HEK293 (cell line): ENCODE measurements at regions not wholly inside any gene's neighbourhood (a gene's known extent, or its start where the extent isn't known, plus 50 kb on each side); places are given as distances from the start of the nearest gene placed in this dataset.

Source experiments
- CTCF ChIA-PET: fragments of 350-600 bp; formaldehyde crosslinking; extraction: SDS; loops from one replicate; lab custom pipeline; 2021; ENCODE audit warnings: antibody characterized with exemption; lab: Yijun Ruan, JAX
- POLR2A ChIA-PET: fragments of 300-600 bp; formaldehyde crosslinking; extraction: SDS; loops from one replicate; lab custom pipeline; 2020; ENCODE audit warnings: antibody characterized with exemption, inconsistent platforms; lab: Yijun Ruan, JAX
- H3K27ac ChIP-seq: fragments of 200-500 bp; sonication (Bioruptor generic); 2 replicates; pipeline ENCODE4 v1.5.1; 2014; ENCODE audit warnings: low read depth, low read length, control low read depth, inconsistent platforms; ENCODE audit errors: extremely low read depth
- H3K36me3 ChIP-seq, 2 experiments: fragments of 200-500 bp in 1 of 2; sonication (Bioruptor generic) in 1 of 2; 1 replicate in 1 of 2; 2 replicates in 1 of 2; pipeline ENCODE4 v1.5.1; 2014 to 2017; ENCODE audit warnings: inconsistent platforms in 2 of 2, low read length in 2 of 2; ENCODE audit not compliant: control insufficient read depth in 2 of 2, insufficient read depth in 1 of 2
- H3K4me1 ChIP-seq: fragments of 200-500 bp; sonication (Bioruptor generic); 2 replicates; pipeline ENCODE4 v1.5.1; 2014; ENCODE audit warnings: mild to moderate bottlenecking, low read length, inconsistent platforms; ENCODE audit not compliant: control insufficient read depth, insufficient read depth
- H3K4me3 ChIP-seq: 2 replicates; pipeline ENCODE4 v1.5.1; 2011; ENCODE audit warnings: low read depth, mild to moderate bottlenecking, control low read depth, low read length, moderate library complexity
- H3K9me3 ChIP-seq: fragments of 200-500 bp; sonication (Bioruptor generic); 2 replicates; pipeline ENCODE4 v1.5.1; 2014; ENCODE audit warnings: low read depth, low read length, inconsistent platforms; ENCODE audit not compliant: control insufficient read depth, insufficient read depth
- INSM2 ChIP-seq: fragments of 450-650 bp; formaldehyde crosslinking; IDR thresholded peaks from 2 replicates; pipeline ENCODE4 v1.5.1; 2016; ENCODE audit warnings: missing biosample characterization, missing genetic modification characterization
- KLF7 ChIP-seq: fragments of 450-650 bp; formaldehyde crosslinking; IDR thresholded peaks from 2 replicates; pipeline ENCODE4 v1.5.1; 2016; ENCODE audit warnings: missing biosample characterization, missing genetic modification characterization, borderline replicate concordance
- MYNN ChIP-seq: fragments of 450-650 bp; formaldehyde crosslinking; IDR thresholded peaks from 2 replicates; pipeline ENCODE4 v1.5.1; 2016; ENCODE audit warnings: missing biosample characterization, missing genetic modification characterization, borderline replicate concordance
- RBAK ChIP-seq: fragments of 450-650 bp; formaldehyde crosslinking; IDR thresholded peaks from 2 replicates; pipeline ENCODE4 v1.5.1; 2016; ENCODE audit warnings: missing biosample characterization, missing genetic modification characterization
- TCF7L2 ChIP-seq: IDR thresholded peaks from 2 replicates; pipeline ENCODE4 v1.6.1; 2011; ENCODE audit warnings: low read depth, mild to moderate bottlenecking, inconsistent platforms, low read length, moderate library complexity, borderline replicate concordance
- ZBTB49 ChIP-seq: fragments of 450-650 bp; formaldehyde crosslinking; IDR thresholded peaks from 2 replicates; pipeline ENCODE4 v1.5.1; 2016; ENCODE audit warnings: missing biosample characterization, missing genetic modification characterization, low read depth
- ZFP41 ChIP-seq: fragments of 450-650 bp; formaldehyde crosslinking; IDR thresholded peaks from 2 replicates; pipeline ENCODE4 v1.5.1; 2016; ENCODE audit warnings: missing biosample characterization, missing genetic modification characterization, borderline replicate concordance
- ZNF132 ChIP-seq: fragments of 450-650 bp; formaldehyde crosslinking; IDR thresholded peaks from 2 replicates; pipeline ENCODE4 v1.5.1; 2017; ENCODE audit warnings: missing biosample characterization, missing genetic modification characterization, borderline replicate concordance
- ZNF140 ChIP-seq: fragments of 450-650 bp; formaldehyde crosslinking; IDR thresholded peaks from 2 replicates; pipeline ENCODE4 v1.5.1; 2016; ENCODE audit warnings: missing biosample characterization, missing genetic modification characterization
- ZNF394 ChIP-seq: fragments of 450-650 bp; formaldehyde crosslinking; IDR thresholded peaks from 2 replicates; pipeline ENCODE4 v1.5.1; 2016; ENCODE audit warnings: missing biosample characterization, missing genetic modification characterization, mild to moderate bottlenecking, moderate library complexity, borderline replicate concordance
- ZNF398 ChIP-seq: fragments of 450-650 bp; formaldehyde crosslinking; IDR thresholded peaks from 2 replicates; pipeline ENCODE4 v1.5.1; 2017; ENCODE audit warnings: missing biosample characterization, missing genetic modification characterization
- ZNF561 ChIP-seq: fragments of 450-650 bp; IDR thresholded peaks from 2 replicates; pipeline ENCODE4 v1.5.1; 2018; ENCODE audit warnings: missing biosample characterization, missing genetic modification characterization, borderline replicate concordance
- ZNF596 ChIP-seq: fragments of 450-650 bp; IDR thresholded peaks from 2 replicates; pipeline ENCODE4 v1.5.0; 2018; ENCODE audit warnings: missing biosample characterization, mild to moderate bottlenecking, missing genetic modification characterization, moderate library complexity
- ZNF660 ChIP-seq: fragments of 450-650 bp; IDR thresholded peaks from 2 replicates; pipeline ENCODE4 v1.5.1; 2018; ENCODE audit warnings: missing biosample characterization, mild to moderate bottlenecking, missing genetic modification characterization
- ZSCAN30 ChIP-seq: fragments of 450-650 bp; IDR thresholded peaks from 2 replicates; pipeline ENCODE4 v1.5.1; 2018; ENCODE audit warnings: missing biosample characterization, mild to moderate bottlenecking, missing genetic modification characterization, moderate library complexity
- TF ChIP-seq, protein P1 (sequence below): fragments of 450-650 bp; formaldehyde crosslinking; IDR thresholded peaks from 2 replicates; pipeline ENCODE4 v1.5.1; 2016; ENCODE audit warnings: missing biosample characterization, missing genetic modification characterization, borderline replicate concordance
- TF ChIP-seq, protein P2 (sequence below): fragments of 450-650 bp; formaldehyde crosslinking; IDR thresholded peaks from 2 replicates; pipeline ENCODE4 v1.5.1; 2016; ENCODE audit warnings: missing biosample characterization, missing genetic modification characterization

DNA sequence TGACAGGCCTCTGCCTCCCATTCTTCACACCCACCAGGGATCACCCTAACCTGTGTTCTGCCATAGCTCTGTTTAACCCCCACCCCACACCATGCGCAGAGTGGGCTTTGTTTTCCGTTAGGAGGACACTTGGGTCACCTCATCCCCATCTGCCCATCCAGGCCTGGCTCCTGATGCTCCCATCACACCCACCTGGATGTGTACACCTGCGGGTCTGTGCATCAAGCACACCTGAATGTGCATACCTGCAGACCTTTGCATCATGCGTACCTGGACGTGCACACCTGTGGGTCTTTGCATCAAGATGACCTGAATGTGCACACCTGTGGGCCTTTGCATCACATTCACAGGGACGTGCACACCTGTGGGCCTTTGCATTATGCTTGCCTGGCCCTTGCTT lies 835.8 kb upstream of the TMEM132C start:
- Histone ChIP-seq H3K36me3 (no peaks in the 10 kb centered on the region), H3K27ac (no peak overlapping the region), H3K9me3 (no peaks in the 10 kb centered on the region)
- POLR2A ChIA-PET: no interaction called here
- no peak for TF ChIP-seq ZNF561 (tag by site-specific recombination)
- no peak for TF ChIP-seq MYNN (tag by site-specific recombination)
- no peak for TF ChIP-seq ZBTB49 (tag by site-specific recombination)
- TF ChIP-seq, all 188 proteins: peak for 0
- no peaks in the 10 kb centered on the region for H3K4me1 ChIP-seq
- CTCF ChIA-PET: no interaction called here
- H3K4me3 ChIP-seq: no peak overlapping the region

GRCh38 chr12:127431594-127431993 lies 835.4 kb upstream of the TMEM132C start:
- ChIA-PET CTCF (no interaction called here), POLR2A (no interaction called here)
- H3K9me3 ChIP-seq: no peaks in the 10 kb centered on the region
- no peak overlapping the region for H3K27ac ChIP-seq
- no peaks in the 10 kb centered on the region for H3K36me3 ChIP-seq
- H3K4me3 ChIP-seq: no peak overlapping the region
- TF ChIP-seq RBAK (tag by site-specific recombination) (no peak), ZNF660 (tag by site-specific recombination) (no peak), ZNF140 (tag by site-specific recombination) (no peak), ZSCAN30 (tag by site-specific recombination) (no peak), ZNF596 (tag by site-specific recombination) (no peak), ZFP41 (tag by site-specific recombination) (no peak), KLF7 (no peak), ZNF394 (no peak), ZNF398 (tag by site-specific recombination) (no peak), TCF7L2 (no peak), INSM2 (tag by site-specific recombination) (no peak), ZNF132 (tag by site-specific recombination) (no peak)
- TF ChIP-seq, protein P1, sequence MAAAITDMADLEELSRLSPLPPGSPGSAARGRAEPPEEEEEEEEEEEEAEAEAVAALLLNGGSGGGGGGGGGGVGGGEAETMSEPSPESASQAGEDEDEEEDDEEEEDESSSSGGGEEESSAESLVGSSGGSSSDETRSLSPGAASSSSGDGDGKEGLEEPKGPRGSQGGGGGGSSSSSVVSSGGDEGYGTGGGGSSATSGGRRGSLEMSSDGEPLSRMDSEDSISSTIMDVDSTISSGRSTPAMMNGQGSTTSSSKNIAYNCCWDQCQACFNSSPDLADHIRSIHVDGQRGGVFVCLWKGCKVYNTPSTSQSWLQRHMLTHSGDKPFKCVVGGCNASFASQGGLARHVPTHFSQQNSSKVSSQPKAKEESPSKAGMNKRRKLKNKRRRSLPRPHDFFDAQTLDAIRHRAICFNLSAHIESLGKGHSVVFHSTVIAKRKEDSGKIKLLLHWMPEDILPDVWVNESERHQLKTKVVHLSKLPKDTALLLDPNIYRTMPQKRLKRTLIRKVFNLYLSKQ (tag by site-specific recombination): no peak
- TF ChIP-seq, protein P2, sequence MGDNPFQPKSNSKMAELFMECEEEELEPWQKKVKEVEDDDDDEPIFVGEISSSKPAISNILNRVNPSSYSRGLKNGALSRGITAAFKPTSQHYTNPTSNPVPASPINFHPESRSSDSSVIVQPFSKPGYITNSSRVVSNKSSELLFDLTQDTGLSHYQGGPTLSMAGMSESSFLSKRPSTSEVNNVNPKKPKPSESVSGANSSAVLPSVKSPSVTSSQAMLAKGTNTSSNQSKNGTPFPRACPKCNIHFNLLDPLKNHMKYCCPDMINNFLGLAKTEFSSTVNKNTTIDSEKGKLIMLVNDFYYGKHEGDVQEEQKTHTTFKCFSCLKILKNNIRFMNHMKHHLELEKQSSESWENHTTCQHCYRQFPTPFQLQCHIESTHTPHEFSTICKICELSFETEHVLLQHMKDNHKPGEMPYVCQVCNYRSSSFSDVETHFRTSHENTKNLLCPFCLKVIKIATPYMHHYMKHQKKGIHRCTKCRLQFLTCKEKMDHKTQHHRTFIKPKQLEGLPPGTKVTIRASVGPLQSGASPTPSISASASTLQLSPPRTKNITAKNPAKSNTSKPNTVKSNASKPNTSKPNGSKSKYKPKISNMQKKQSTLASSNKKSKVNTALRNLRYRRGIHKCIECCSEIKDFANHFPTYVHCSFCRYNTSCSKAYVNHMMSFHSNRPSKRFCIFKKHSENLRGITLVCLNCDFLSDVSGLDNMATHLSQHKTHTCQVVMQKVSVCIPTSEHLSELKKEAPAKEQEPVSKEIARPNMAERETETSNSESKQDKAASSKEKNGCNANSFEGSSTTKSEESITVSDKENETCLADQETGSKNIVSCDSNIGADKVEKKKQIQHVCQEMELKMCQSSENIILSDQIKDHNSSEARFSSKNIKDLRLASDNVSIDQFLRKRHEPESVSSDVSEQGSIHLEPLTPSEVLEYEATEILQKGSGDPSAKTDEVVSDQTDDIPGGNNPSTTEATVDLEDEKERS (tag by site-specific recombination): no peak
- TF ChIP-seq, all 188 proteins: peak for 0
- H3K4me1 ChIP-seq: no peaks in the 10 kb centered on the region
